Endodermal cell (in vitro differentiated cells): ENCODE measurements at regions not wholly inside any gene's neighbourhood (a gene's known extent, or its start where the extent isn't known, plus 50 kb on each side); places are given as distances from the start of the nearest gene placed in this dataset.

Experiments used
- DNase-seq: peaks from one replicate; pipeline ENCODE4 v3.0.0-alpha.2; 2017
- H3K27ac ChIP-seq: 2 replicates; pipeline ENCODE4 v1.5.1; 2013; ENCODE audit warnings: mild to moderate bottlenecking, low read depth, low read length, moderate library complexity
- H3K27me3 ChIP-seq: 2 replicates; pipeline ENCODE4 v1.6.1; 2013; ENCODE audit warnings: mild to moderate bottlenecking, low read length, moderate library complexity; ENCODE audit not compliant: insufficient read depth, control insufficient read depth, poor library complexity, severe bottlenecking
- H3K36me3 ChIP-seq: 2 replicates; pipeline ENCODE4 v1.7.0; 2013; ENCODE audit warnings: mild to moderate bottlenecking, low read length, moderate library complexity; ENCODE audit not compliant: control insufficient read depth, insufficient read depth
- H3K4me1 ChIP-seq: one replicate; pipeline ENCODE4 v1.7.0; 2013; ENCODE audit warnings: low read length; ENCODE audit not compliant: control insufficient read depth, insufficient read depth
- H3K4me3 ChIP-seq: 2 replicates; pipeline ENCODE4 v1.5.1; 2013; ENCODE audit warnings: mild to moderate bottlenecking, low read length, moderate library complexity
- H3K9ac ChIP-seq: 2 replicates; pipeline ENCODE4 v1.6.1; 2013; ENCODE audit warnings: mild to moderate bottlenecking, low read length, moderate library complexity; ENCODE audit not compliant: poor library complexity, severe bottlenecking; ENCODE audit errors: extremely low read depth
- H3K9me3 ChIP-seq: 2 replicates; pipeline ENCODE4 v1.6.1; 2013; ENCODE audit warnings: mild to moderate bottlenecking, low read length, moderate library complexity; ENCODE audit not compliant: control insufficient read depth
- H3K27ac Mint-ChIP-seq: 2 replicates; pipeline ENCODE4 v1.8.0; 2020; ENCODE audit warnings: mixed read lengths
- H3K27me3 Mint-ChIP-seq: 2 replicates; pipeline ENCODE4 v1.8.0; 2021; ENCODE audit warnings: mild to moderate bottlenecking, mixed read lengths; ENCODE audit not compliant: insufficient read depth
- H3K36me3 Mint-ChIP-seq: 2 replicates; pipeline ENCODE4 v1.8.0; 2020; ENCODE audit warnings: low read depth, mixed read lengths
- H3K4me1 Mint-ChIP-seq: 2 replicates; pipeline ENCODE4 v1.8.0; 2020; ENCODE audit warnings: mixed read lengths
- H3K4me3 Mint-ChIP-seq: 2 replicates; pipeline ENCODE4 v1.8.0; 2020; ENCODE audit warnings: mild to moderate bottlenecking, moderate library complexity, mixed read lengths
- H3K9me3 Mint-ChIP-seq: 2 replicates; pipeline ENCODE4 v1.8.0; 2020; ENCODE audit warnings: mild to moderate bottlenecking, mixed read lengths
- WGBS, 2 experiments: methylation state at CpG; one replicate each; pipeline versions ENCODE4 v1.1.5 to v1.1.7; 2013; ENCODE audit warnings: missing lambda C conversion rate in 2 of 2, mixed read lengths in 1 of 2; ENCODE audit not compliant: insufficient coverage in 1 of 2, insufficient read length in 1 of 2; 5-methylcytosine and 5-hydroxymethylcytosine counted together
- TF ChIP-seq, protein P1 (sequence below): fragments of 200-600 bp; sonication (generic); conservative IDR thresholded peaks from 2 replicates; pipeline ENCODE4 v1.5.0; 2021; ENCODE audit warnings: antibody characterized with exemption, mild to moderate bottlenecking

DNA sequence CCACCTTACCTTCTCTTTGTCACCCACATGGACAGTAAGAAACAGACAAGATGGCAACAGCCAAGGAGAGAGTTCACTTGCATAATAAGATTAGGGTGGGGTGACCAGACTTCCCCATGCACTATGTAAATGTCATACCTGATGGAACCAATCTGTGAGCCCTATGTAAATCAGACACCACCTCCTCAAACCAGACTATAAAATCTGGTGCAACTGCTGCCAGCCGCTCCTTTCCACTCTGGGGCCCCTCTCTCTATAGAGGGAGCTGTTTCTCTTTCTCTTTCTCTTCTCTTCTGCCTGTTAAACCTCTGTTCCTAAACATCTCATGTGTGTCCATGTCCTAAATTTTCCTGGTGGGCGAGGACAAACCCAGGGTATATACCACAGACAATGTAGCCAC, 405.5 kb upstream of the CNTN4 start:
- Histone ChIP-seq H3K27me3 (no peaks in the 10 kb centered on the region), H3K27ac (no peak overlapping the region), H3K4me3 (no peak overlapping the region), H3K36me3 (no peaks in the 10 kb centered on the region), H3K9me3 (peaks cover 16% of the 10 kb centered on the region), H3K4me1 (no peaks in the 10 kb centered on the region), H3K9ac (no peak overlapping the region)
- Mint-ChIP-seq H3K27ac (no peak overlapping the region), H3K27me3 (no peaks in the 10 kb centered on the region), H3K9me3 (no peaks in the 10 kb centered on the region), H3K36me3 (no peaks in the 10 kb centered on the region), H3K4me1 (no peaks in the 10 kb centered on the region), H3K4me3 (no peak overlapping the region)
- DNase-seq: no peak
- 53% methylated on average over 2 of the region's 2 CpGs; no CpG with 5 or more reads in 1 of the 2 experiments for WGBS, 2 experiments
- TF ChIP-seq, protein P1, sequence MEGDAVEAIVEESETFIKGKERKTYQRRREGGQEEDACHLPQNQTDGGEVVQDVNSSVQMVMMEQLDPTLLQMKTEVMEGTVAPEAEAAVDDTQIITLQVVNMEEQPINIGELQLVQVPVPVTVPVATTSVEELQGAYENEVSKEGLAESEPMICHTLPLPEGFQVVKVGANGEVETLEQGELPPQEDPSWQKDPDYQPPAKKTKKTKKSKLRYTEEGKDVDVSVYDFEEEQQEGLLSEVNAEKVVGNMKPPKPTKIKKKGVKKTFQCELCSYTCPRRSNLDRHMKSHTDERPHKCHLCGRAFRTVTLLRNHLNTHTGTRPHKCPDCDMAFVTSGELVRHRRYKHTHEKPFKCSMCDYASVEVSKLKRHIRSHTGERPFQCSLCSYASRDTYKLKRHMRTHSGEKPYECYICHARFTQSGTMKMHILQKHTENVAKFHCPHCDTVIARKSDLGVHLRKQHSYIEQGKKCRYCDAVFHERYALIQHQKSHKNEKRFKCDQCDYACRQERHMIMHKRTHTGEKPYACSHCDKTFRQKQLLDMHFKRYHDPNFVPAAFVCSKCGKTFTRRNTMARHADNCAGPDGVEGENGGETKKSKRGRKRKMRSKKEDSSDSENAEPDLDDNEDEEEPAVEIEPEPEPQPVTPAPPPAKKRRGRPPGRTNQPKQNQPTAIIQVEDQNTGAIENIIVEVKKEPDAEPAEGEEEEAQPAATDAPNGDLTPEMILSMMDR: no peak

DNA sequence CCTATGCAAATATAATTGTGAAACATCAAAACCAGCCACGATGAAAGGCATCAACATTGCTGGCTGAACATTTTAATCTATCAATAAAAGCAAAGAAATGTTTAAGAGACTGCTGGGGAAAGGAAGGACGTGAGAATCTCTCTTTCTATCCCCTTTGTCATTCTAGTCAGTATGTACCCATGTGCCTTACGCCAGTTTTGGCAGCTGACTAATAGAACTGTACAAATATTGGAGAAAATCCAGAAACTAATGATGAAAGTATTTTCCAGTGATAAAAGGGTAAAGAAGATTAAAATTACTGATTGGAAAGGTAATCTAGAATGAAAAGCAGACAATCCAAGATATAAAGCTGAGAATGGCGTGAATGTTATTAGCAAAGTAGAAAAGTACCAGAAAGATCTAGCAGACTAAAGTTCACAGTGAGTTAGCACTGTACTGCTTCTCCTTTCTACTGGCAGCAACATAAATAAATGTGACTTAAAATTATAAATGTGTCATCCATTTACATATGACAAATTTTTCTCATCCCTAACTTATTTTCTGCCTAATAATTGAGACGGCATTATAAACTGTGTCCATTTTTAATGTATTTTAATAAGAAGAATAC, 401.9 kb upstream of the CNTN4 start:
- TF ChIP-seq, protein P1: no peak
- no peaks in the 10 kb centered on the region for H3K4me1 ChIP-seq
- Mint-ChIP-seq H3K36me3 (no peaks in the 10 kb centered on the region), H3K4me3 (no peak overlapping the region), H3K27ac (no peak overlapping the region), H3K4me1 (no peaks in the 10 kb centered on the region), H3K27me3 (no peaks in the 10 kb centered on the region), H3K9me3 (no peaks in the 10 kb centered on the region)
- no peaks in the 10 kb centered on the region for H3K36me3 ChIP-seq
- no peak overlapping the region for H3K9ac ChIP-seq
- H3K27ac ChIP-seq: no peak overlapping the region
- H3K27me3 ChIP-seq: no peaks in the 10 kb centered on the region
- no peak overlapping the region for H3K4me3 ChIP-seq
- DNase-seq: no peak
- 60 to 92% methylated on average over 3 to 4 of the region's 5 CpGs for WGBS, 2 experiments
- peaks cover 7% of the 10 kb centered on the region for H3K9me3 ChIP-seq

DNA sequence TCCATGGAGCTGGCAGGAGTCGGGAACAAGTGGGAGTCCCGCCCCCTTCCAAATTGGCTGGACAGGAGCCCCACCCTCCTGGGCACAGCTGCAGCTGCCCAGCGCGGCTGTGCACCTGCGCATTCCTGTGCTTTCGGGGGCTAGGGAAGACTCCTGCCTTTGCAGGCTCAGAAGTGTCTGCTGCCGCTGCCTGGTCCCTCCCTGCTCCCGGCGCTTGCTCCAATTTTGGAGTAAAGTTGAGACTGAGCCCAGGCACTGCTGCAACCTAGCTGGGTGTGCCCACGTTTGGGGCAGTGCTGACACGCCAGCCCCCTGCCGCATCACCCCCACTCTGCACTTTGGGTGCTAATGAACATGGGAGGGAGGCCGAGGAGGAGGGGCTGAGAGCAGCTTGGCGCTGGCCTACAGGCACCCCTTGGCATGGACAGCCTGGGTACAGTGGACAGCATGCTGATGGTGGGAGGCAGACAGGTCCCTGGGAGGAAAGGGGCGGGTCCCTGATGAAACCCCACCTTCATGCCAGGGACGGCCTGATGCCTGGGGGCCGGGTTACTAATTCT, 399.2 kb upstream of the CNTN4 start:
- no peak for DNase-seq
- no peaks in the 10 kb centered on the region for H3K4me1 Mint-ChIP-seq
- H3K4me3 ChIP-seq: no peak overlapping the region
- WGBS, 2 experiments: 89 to 93% methylated on average over 10 to 17 of the region's 17 CpGs
- H3K4me3 Mint-ChIP-seq: no peak overlapping the region
- no peaks in the 10 kb centered on the region for H3K9me3 Mint-ChIP-seq
- peaks cover 14% of the 10 kb centered on the region for H3K9me3 ChIP-seq
- H3K27me3 Mint-ChIP-seq: no peaks in the 10 kb centered on the region
- H3K27ac Mint-ChIP-seq: no peak overlapping the region
- TF ChIP-seq, protein P1: no peak
- H3K27ac ChIP-seq: no peak overlapping the region
- H3K36me3 ChIP-seq: no peaks in the 10 kb centered on the region
- no peak overlapping the region for H3K9ac ChIP-seq
- no peaks in the 10 kb centered on the region for H3K4me1 ChIP-seq
- no peaks in the 10 kb centered on the region for H3K36me3 Mint-ChIP-seq
- no peaks in the 10 kb centered on the region for H3K27me3 ChIP-seq
